ENCODE measurements at regions not wholly inside any gene's neighbourhood (a gene's known extent, or its start where the extent isn't known, plus 50 kb on each side); places are given as distances from the start of the nearest gene placed in this dataset.
"Not testable (repeated sequence)": the region's sequence is repeated elsewhere in the genome, so short reads cannot be mapped to it uniquely, and the experiment has no call there.

- in situ Hi-C loops (cut with HindIII; ENCODE audit: low sequenced_read_pairs) = no loop called here
- DNase-seq (ENCODE audit: low read depth, low spot score) = no peak
- H3K4me3 ChIP-seq (ENCODE audit: low read depth, low read length) = no peak overlapping the region
- no peak for TF ChIP-seq CTCF (IDR thresholded peaks at IDR 0.05; ENCODE audit: low read depth, low read length)
Measured at GRCh38 chr2:4221434-4221833, 518.1 kb downstream of the DCDC2C start.

GRCh38 chr2:4221845-4222244, 518.5 kb downstream of the DCDC2C start:
- H3K4me3 ChIP-seq (ENCODE audit: low read depth, low read length) = no peak overlapping the region
- DNase-seq (ENCODE audit: low read depth, low spot score) = no peak
- in situ Hi-C loops (cut with HindIII; ENCODE audit: low sequenced_read_pairs) = no loop called here
- no peak for TF ChIP-seq CTCF (IDR thresholded peaks at IDR 0.05; ENCODE audit: low read depth, low read length)

- H3K4me3 ChIP-seq (ENCODE audit: low read depth, low read length); in situ Hi-C loops (cut with HindIII; ENCODE audit: low sequenced_read_pairs); DNase-seq (ENCODE audit: low read depth, low spot score): not testable (repeated sequence)
Measured at GRCh38 chr2:4244422-4244821, 541.0 kb downstream of the DCDC2C start.

- no peak overlapping the region for H3K4me3 ChIP-seq (ENCODE audit: low read depth, low read length)
- in situ Hi-C loops (cut with HindIII; ENCODE audit: low sequenced_read_pairs) = no loop called here
- TF ChIP-seq CTCF (IDR thresholded peaks at IDR 0.05; ENCODE audit: low read depth, low read length) = no peak
- DNase-seq (ENCODE audit: low read depth, low spot score) = no peak
Measured at GRCh38 chr2:4246364-4247131, 543.2 kb downstream of the DCDC2C start.

- TF ChIP-seq CTCF (IDR thresholded peaks at IDR 0.05; ENCODE audit: low read depth, low read length) = no peak
Measured at GRCh38 chr2:4247791-4248190, 544.4 kb downstream of the DCDC2C start.

GRCh38 chr2:4255491-4255890, 552.1 kb downstream of the DCDC2C start:
- no peak for DNase-seq (ENCODE audit: low read depth, low spot score)
- in situ Hi-C loops (cut with HindIII; ENCODE audit: low sequenced_read_pairs) = no loop called here
- no peak overlapping the region for H3K4me3 ChIP-seq (ENCODE audit: low read depth, low read length)
- TF ChIP-seq CTCF (IDR thresholded peaks at IDR 0.05; ENCODE audit: low read depth, low read length) = no peak

More at GRCh38 chr2:4247791-4248190, 544.4 kb downstream of the DCDC2C start:
- DNase-seq (ENCODE audit: low read depth, low spot score) = no peak
- in situ Hi-C loops (cut with HindIII; ENCODE audit: low sequenced_read_pairs) = no loop called here
- no peak overlapping the region for H3K4me3 ChIP-seq (ENCODE audit: low read depth, low read length)

GRCh38 chr2:4256351-4256750, 553.0 kb downstream of the DCDC2C start:
- in situ Hi-C loops (cut with HindIII; ENCODE audit: low sequenced_read_pairs) = no loop called here
- no peak for TF ChIP-seq CTCF (IDR thresholded peaks at IDR 0.05; ENCODE audit: low read depth, low read length)
- H3K4me3 ChIP-seq (ENCODE audit: low read depth, low read length) = no peak overlapping the region
- DNase-seq (ENCODE audit: low read depth, low spot score) = no peak
